ENCODE measurements at regions not wholly inside any gene's neighbourhood (a gene's known extent, or its start where the extent isn't known, plus 50 kb on each side); places are given as distances from the start of the nearest gene placed in this dataset.

DNA sequence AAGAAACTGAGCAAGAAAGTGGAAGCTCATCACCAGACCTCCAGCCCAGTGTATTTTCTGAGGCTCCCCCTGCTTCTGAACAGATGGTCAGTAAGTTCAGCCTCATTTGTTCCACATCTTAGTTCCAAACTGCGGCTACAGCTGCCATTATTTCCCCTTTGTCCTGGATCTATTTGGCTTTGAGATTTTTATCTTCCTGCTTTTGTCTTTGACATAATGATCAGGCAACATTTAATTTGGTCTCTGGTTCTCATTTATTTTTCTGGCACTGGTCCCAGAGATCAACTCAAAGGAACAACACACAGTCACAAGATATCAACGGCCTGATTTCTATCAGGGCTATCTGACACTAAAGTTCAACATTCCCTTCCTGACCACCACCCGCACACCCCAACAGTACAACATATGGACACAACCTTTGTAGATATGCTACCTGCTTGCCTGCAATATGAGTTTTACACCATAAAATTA is 137.5 kb downstream of the FAM76B start:
- H3K79me2 ChIP-seq (ENCODE audit: low read depth): no peaks in the 10 kb centered on the region
- no peaks in the 10 kb centered on the region for H3F3A ChIP-seq (ENCODE audit: low read depth)
- H3K27me3 ChIP-seq: no peaks in the 10 kb centered on the region
- no peak overlapping the region for H3K9ac ChIP-seq
- no peak overlapping the region for H3K4me2 ChIP-seq
- H3K4me3 Mint-ChIP-seq: no peak overlapping the region
- no peak for TF ChIP-seq EZH2phosphoT487 (IDR thresholded peaks at IDR 0.05)
- TF ChIP-seq CTCF (IDR thresholded peaks at IDR 0.05): no peak
- TF ChIP-seq EZH2 (IDR thresholded peaks at IDR 0.05): no peak
- no peaks in the 10 kb centered on the region for H3K36me3 ChIP-seq
- H3K9me3 ChIP-seq (ENCODE audit: low read depth): no peaks in the 10 kb centered on the region
- no peak overlapping the region for H3K27ac ChIP-seq
- no peaks in the 10 kb centered on the region for H3K36me3 Mint-ChIP-seq
- no peaks in the 10 kb centered on the region for H4K20me1 ChIP-seq (ENCODE audit: low read depth)
- no peaks in the 10 kb centered on the region for H3K27me3 Mint-ChIP-seq (ENCODE audit: insufficient read depth, low read depth)
- H3K9me3 Mint-ChIP-seq: peaks cover 3% of the 10 kb centered on the region
- no peak overlapping the region for H2AFZ ChIP-seq (replicated peaks)
- H3K4me1 ChIP-seq: peaks cover 24% of the 10 kb centered on the region
- DNase-seq (ENCODE audit: low spot score): no peak
- no peak overlapping the region for H3K4me3 ChIP-seq
- H3K4me1 Mint-ChIP-seq: peaks cover 15% of the 10 kb centered on the region
- peak overlapping the region; percentile 44 for H3K27ac Mint-ChIP-seq

- H3K36me3 Mint-ChIP-seq: no peaks in the 10 kb centered on the region
These were observed 139.3 kb downstream of the FAM76B start for GRCh38 chr11:95650276-95650675.

DNA sequence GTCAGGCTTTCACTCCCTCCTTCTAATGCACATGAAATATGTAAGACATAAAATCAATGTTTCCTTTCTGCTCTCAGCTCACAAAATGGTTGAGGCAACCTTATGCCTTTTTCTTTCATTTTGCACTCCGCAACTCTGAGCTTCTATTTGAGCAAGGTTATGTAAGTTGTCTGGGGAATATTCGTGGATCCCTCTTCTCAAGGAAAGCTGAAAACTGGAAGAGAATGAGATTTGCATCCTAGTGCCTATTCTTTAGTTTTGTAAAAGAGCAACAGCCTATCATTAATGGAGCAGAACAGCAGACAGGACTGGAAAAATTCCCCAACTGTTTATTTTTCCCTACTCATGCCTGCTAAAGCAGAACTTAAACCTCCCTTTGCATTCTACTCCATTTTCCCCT is 141.7 kb downstream of the FAM76B start:
- TF ChIP-seq CTCF (IDR thresholded peaks at IDR 0.05) (no peak), EZH2 (IDR thresholded peaks at IDR 0.05) (no peak), EZH2phosphoT487 (IDR thresholded peaks at IDR 0.05) (no peak)
- peak overlapping the region; percentile 70 for H2AFZ ChIP-seq (replicated peaks)
- H3K4me3 ChIP-seq: no peak overlapping the region
- H4K20me1 ChIP-seq (ENCODE audit: low read depth): no peaks in the 10 kb centered on the region
- H3K36me3 Mint-ChIP-seq: no peaks in the 10 kb centered on the region
- no peak overlapping the region for H3K27ac ChIP-seq
- peaks cover 3% of the 10 kb centered on the region for H3K9me3 Mint-ChIP-seq
- H3K27ac Mint-ChIP-seq: no peak overlapping the region
- no peak overlapping the region for H3K4me3 Mint-ChIP-seq
- no peaks in the 10 kb centered on the region for H3K9me3 ChIP-seq (ENCODE audit: low read depth)
- no peaks in the 10 kb centered on the region for H3K79me2 ChIP-seq (ENCODE audit: low read depth)
- H3F3A ChIP-seq (ENCODE audit: low read depth): no peaks in the 10 kb centered on the region
- peaks cover 4% of the 10 kb centered on the region for H3K27me3 Mint-ChIP-seq (ENCODE audit: insufficient read depth, low read depth)
- no peak overlapping the region for H3K4me2 ChIP-seq
- H3K9ac ChIP-seq: no peak overlapping the region
- no peak for DNase-seq (ENCODE audit: low spot score)
- H3K36me3 ChIP-seq: no peaks in the 10 kb centered on the region
- H3K4me1 ChIP-seq: peaks cover 21% of the 10 kb centered on the region
- peaks cover 8% of the 10 kb centered on the region for H3K4me1 Mint-ChIP-seq
- H3K27me3 ChIP-seq: no peaks in the 10 kb centered on the region

More at GRCh38 chr11:95650276-95650675, 139.3 kb downstream of the FAM76B start:
- Histone ChIP-seq H3K9ac (no peak overlapping the region), H3K79me2 (ENCODE audit: low read depth) (no peaks in the 10 kb centered on the region), H3K4me2 (peak overlapping the region; percentile 31), H3K36me3 (no peaks in the 10 kb centered on the region), H3F3A (ENCODE audit: low read depth) (no peaks in the 10 kb centered on the region), H3K27me3 (no peaks in the 10 kb centered on the region), H3K9me3 (ENCODE audit: low read depth) (no peaks in the 10 kb centered on the region), H3K4me1 (peaks cover 21% of the 10 kb centered on the region), H3K27ac (no peak overlapping the region), H3K4me3 (no peak overlapping the region), H4K20me1 (ENCODE audit: low read depth) (no peaks in the 10 kb centered on the region), H2AFZ (replicated peaks) (no peak overlapping the region)
- Mint-ChIP-seq H3K27ac (no peak overlapping the region), H3K9me3 (peaks cover 3% of the 10 kb centered on the region), H3K4me3 (no peak overlapping the region), H3K27me3 (ENCODE audit: insufficient read depth, low read depth) (peaks cover 4% of the 10 kb centered on the region), H3K4me1 (peaks cover 10% of the 10 kb centered on the region)
- no peak for TF ChIP-seq EZH2phosphoT487 (IDR thresholded peaks at IDR 0.05)
- no peak for TF ChIP-seq CTCF (IDR thresholded peaks at IDR 0.05)
- TF ChIP-seq EZH2 (IDR thresholded peaks at IDR 0.05): no peak
- DNase-seq (ENCODE audit: low spot score): peak; percentile 21
